Posterior vena cava (tissue), 2 donors: ENCODE measurements at regions not wholly inside any gene's neighbourhood (a gene's known extent, or its start where the extent isn't known, plus 50 kb on each side); places are given as distances from the start of the nearest gene placed in this dataset.
"Not testable (repeated sequence)": the region's sequence is repeated elsewhere in the genome, so short reads cannot be mapped to it uniquely, and the experiment has no call there.

Source experiments
- DNase-seq: peaks from one replicate; pipeline ENCODE4 v3.0.0-alpha.2; 2020; ENCODE audit warnings: low spot score
- intact Hi-C, 2 donors: fragments of 100-400 bp; cut with DNase I; formaldehyde crosslinking; loops; one replicate each; pipeline versions ENCODE4 v1.14.1 to v1.14.2; 2022 to 2023
- donor health status: DM: yes; HTN: yes; CAD: no.
- donor health status: DM: yes; HTN: yes; CAD: no.

GRCh38 chr10:11403646-11404045, 207.8 kb downstream of the USP6NL start:
- DNase-seq, intact Hi-C loops: not testable (repeated sequence)

GRCh38 chr10:11403116-11403515, 208.3 kb downstream of the USP6NL start:
- intact Hi-C loops, result no loop called here
- DNase-seq, result no peak

DNA sequence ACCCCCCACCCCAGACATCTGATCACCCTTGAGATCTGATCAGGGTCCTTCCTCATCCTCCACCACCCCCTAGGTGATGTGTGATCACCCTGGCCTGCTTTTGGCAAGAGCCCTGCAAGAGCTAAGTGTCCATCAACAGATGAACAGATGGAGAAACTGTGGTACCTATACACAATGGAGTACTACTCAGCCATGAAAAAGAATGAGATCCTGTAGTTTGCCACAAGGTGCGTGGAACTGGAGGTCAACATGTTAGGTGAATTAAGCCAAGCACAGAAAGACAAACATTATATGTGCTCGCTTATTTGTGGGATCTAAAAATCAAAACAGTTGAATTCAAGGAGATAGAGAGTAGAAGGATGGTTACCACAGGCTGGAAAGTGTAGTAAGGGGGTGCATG, 209.1 kb downstream of the USP6NL start:
- intact Hi-C loops, result no loop called here
- DNase-seq, result no peak

GRCh38 chr10:11401264-11402235, 209.9 kb downstream of the USP6NL start:
- DNase-seq, result peak; percentile 66
- intact Hi-C loops, result no loop called here

DNA sequence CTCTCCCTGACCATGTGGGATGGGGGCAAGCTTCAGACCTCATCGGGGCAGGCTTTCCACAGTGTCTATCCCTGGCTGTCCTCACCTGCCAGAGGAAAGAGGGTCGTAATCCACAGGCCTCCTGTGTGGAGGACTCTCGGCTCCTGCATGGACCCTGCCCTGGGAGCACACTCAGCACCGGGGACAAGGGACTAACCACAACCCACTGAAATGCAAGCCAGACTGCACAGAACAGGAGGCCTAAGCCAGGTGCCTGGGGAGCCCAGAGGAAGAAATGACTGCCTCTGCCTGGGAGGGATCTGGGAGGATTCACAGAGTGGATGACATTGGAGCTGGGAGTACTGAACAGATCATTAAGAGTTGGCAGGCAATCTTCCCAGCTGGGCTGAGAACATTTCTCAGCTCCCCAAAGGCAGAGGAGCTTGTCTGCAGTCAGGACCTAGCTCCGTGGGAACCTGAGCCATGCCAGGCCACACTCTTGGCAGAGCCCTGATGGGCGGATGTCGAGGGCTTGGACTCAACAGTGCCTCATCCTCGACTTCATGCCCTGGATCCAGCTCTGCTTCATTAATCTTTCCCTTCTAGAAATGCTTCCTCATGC, 213.4 kb downstream of the USP6NL start:
- intact Hi-C loops, result no loop called here
- peak; percentile 87 for DNase-seq

DNA sequence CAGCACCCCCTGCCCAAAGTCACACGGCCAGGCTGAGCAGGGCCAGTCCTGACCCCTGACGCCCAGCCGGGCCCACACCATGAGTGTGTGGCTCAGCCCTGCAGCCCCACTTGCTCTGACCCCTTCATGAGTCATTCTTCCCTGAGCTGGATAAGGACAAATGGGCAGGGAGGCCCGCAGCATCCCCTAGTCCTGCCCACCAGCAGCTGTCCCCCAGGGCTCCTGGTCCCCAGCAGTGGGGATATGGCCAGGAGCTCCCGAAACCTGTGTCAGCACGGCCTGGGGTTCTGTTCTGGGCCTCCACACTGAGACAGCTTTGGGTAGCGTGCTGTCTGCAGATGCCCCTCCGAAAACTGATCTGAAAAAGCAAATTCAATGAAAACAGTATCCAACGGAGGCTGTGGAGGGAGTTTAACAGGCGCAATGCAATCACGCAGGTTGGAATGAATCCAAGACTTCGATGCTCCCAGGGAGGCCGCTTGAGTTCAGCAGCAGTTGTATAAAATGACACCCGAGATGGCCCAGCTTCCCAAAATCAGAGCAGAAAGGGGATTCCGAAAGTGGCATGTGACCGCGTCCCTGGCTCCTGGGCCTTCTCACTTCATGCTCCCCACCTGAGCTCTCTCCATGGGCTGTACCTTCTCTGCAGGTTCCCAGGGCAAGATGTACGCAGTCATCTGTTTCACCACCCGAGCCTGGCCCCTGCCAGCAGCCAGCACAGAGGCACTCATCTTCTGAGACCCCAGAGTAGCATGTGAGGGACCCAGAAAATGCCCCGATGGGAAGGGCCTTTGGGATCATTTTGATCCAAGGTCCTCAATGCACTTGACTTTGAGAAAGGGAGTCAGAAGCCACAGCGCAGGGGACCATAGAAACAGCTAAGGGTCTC, 214.1 kb downstream of the USP6NL start:
- peak; percentile 68 for DNase-seq

GRCh38 chr10:11396311-11396955, 215.0 kb downstream of the USP6NL start:
- peak; percentile 54 for DNase-seq
- intact Hi-C loops, result no loop called here

More for the DNA sequence above, 214.1 kb downstream of the USP6NL start:
- intact Hi-C loops, result no loop called here

GRCh38 chr10:11395581-11396310, 215.7 kb downstream of the USP6NL start:
- intact Hi-C loops, result no loop called here
- DNase-seq, result peak; percentile 71

GRCh38 chr10:11395161-11395560, 216.3 kb downstream of the USP6NL start:
- intact Hi-C loops, result no loop called here
- peak; percentile 8 for DNase-seq

DNA sequence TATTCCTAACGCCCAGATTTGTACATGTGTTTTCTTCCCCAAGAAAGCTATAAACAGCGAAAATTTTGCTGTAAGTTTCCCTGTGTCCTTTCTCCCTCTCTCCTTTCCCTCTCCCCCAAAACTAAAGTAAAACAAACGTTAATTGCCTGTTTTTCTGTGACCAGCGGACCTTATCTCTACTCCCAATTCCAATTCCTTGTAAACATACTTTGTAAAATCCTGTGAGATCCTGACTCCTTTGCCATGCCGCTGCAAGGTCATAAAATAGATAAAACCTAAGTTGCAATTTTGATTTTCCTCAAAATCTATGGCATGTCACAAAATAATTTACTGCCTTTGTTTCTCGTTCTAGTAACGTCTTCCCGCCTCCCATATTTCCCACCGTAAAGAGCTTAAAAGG, 217.6 kb downstream of the USP6NL start:
- intact Hi-C loops, result no loop called here
- no peak for DNase-seq

DNA sequence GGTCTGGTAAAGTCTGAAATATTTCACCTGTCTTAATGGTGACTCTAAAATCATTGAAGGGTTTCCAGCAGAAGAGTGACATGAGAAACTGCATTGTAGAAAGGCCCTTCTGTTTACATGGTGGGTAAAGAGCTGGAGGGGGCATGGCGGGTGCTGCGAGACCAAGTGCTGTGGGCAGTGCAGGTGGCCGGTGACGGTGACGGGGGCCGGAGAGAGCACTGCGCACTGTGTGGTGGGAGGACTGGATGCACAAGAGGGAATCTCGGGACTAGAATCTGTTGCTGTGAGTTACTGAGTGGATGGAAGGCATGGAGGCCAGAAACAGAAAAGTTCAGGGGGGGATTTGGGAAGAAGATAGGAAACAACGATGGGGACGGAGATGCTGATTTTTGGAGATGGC, 218.7 kb downstream of the USP6NL start:
- intact Hi-C loops, result no loop called here
- DNase-seq, result peak; percentile 60

- peak; percentile 65 for DNase-seq
- intact Hi-C loops, result no loop called here
These were observed 222.5 kb downstream of the USP6NL start for GRCh38 chr10:11388996-11389395.

- peak; percentile 9 for DNase-seq
- intact Hi-C loops, result no loop called here
These were observed 223.8 kb downstream of the USP6NL start for GRCh38 chr10:11387551-11388222.

GRCh38 chr10:11387044-11387443, 224.4 kb downstream of the USP6NL start:
- peak; percentile 58 for DNase-seq
- intact Hi-C loops, result no loop called here
